ENCODE measurements at regions not wholly inside any gene's neighbourhood (a gene's known extent, or its start where the extent isn't known, plus 50 kb on each side); places are given as distances from the start of the nearest gene placed in this dataset.
"Not testable (repeated sequence)": the region's sequence is repeated elsewhere in the genome, so short reads cannot be mapped to it uniquely, and the experiment has no call there.

- H3K36me3 ChIP-seq (ENCODE audit: control insufficient read depth in 2 of 2, extremely low read depth in 1 of 2, insufficient read depth in 2 of 2, low read length in 2 of 2); DNase-seq (ENCODE audit: low read depth, low spot score); H3K4me2 ChIP-seq (ENCODE audit: control insufficient read depth, extremely low read depth, insufficient read depth, low read depth, low read length); H3K9me1 ChIP-seq (ENCODE audit: control insufficient read depth, extremely low read depth, insufficient read depth, low read length); H3K9me3 ChIP-seq (ENCODE audit: control insufficient read depth, low read depth, low read length); H3K27ac ChIP-seq (ENCODE audit: control insufficient read depth, insufficient read depth, low read length); H2AFZ ChIP-seq (ENCODE audit: control insufficient read depth, low read length); dilution Hi-C loops (cut with MboI; ENCODE audit: extremely low pct_ligation_motif_present, low sequenced_read_pairs); H3K79me2 ChIP-seq (ENCODE audit: control insufficient read depth, insufficient read depth, low read length); H3K4me1 ChIP-seq (ENCODE audit: control insufficient read depth, extremely low read depth, insufficient read depth, low read length); H3K27me3 ChIP-seq (ENCODE audit: control insufficient read depth, extremely low read depth, insufficient read depth, low read length); H3K9ac ChIP-seq (ENCODE audit: control insufficient read depth, extremely low read depth, insufficient read depth, low read length); H4K20me1 ChIP-seq (ENCODE audit: control insufficient read depth, extremely low read depth, insufficient read depth, low read length); FAIRE-seq; H3K4me3 ChIP-seq (ENCODE audit: control insufficient read depth in 2 of 3, extremely low read depth in 1 of 3, insufficient read depth in 2 of 3, low read depth in 1 of 3, low read length in 3 of 3): not testable (repeated sequence)
Measured at GRCh38 chr17:27030552-27030951, 263.4 kb upstream of the WSB1 start.

- no peak for TF ChIP-seq CTCF (optimal IDR thresholded peaks at IDR 0.05 in 1 of 3, IDR thresholded peaks at IDR 0.05 in 1 of 3, conservative IDR thresholded peaks at IDR 0.05 in 1 of 3; ENCODE audit: extremely low read depth in 1 of 3, insufficient read depth in 2 of 3, low read length in 3 of 3)
- TF ChIP-seq EZH2 (IDR thresholded peaks at IDR 0.05; ENCODE audit: low read length) = no peak
- H3K4me1 ChIP-seq (ENCODE audit: control insufficient read depth, extremely low read depth, insufficient read depth, low read length) = no peaks in the 10 kb centered on the region
- FAIRE-seq (no peak), DNase-seq (ENCODE audit: low read depth, low spot score) (no peak)
- H3K27ac ChIP-seq (ENCODE audit: control insufficient read depth, insufficient read depth, low read length) = no peak overlapping the region
- H2AFZ ChIP-seq (ENCODE audit: control insufficient read depth, low read length) = no peak overlapping the region
- H3K9me1 ChIP-seq (ENCODE audit: control insufficient read depth, extremely low read depth, insufficient read depth, low read length) = no peaks in the 10 kb centered on the region
- H3K9me3 ChIP-seq (ENCODE audit: control insufficient read depth, low read depth, low read length) = no peaks in the 10 kb centered on the region
- no peak overlapping the region for H3K4me2 ChIP-seq (ENCODE audit: control insufficient read depth, extremely low read depth, insufficient read depth, low read depth, low read length)
- H3K36me3 ChIP-seq (ENCODE audit: control insufficient read depth in 2 of 2, extremely low read depth in 1 of 2, insufficient read depth in 2 of 2, low read length in 2 of 2) = no peaks in the 10 kb centered on the region
- H3K27me3 ChIP-seq (ENCODE audit: control insufficient read depth, extremely low read depth, insufficient read depth, low read length) = no peaks in the 10 kb centered on the region
- no peak overlapping the region for H3K4me3 ChIP-seq (ENCODE audit: control insufficient read depth in 2 of 3, extremely low read depth in 1 of 3, insufficient read depth in 2 of 3, low read depth in 1 of 3, low read length in 3 of 3)
- no peaks in the 10 kb centered on the region for H4K20me1 ChIP-seq (ENCODE audit: control insufficient read depth, extremely low read depth, insufficient read depth, low read length)
- no peak overlapping the region for H3K9ac ChIP-seq (ENCODE audit: control insufficient read depth, extremely low read depth, insufficient read depth, low read length)
- no peaks in the 10 kb centered on the region for H3K79me2 ChIP-seq (ENCODE audit: control insufficient read depth, insufficient read depth, low read length)
- dilution Hi-C loops (cut with MboI; ENCODE audit: extremely low pct_ligation_motif_present, low sequenced_read_pairs) = no loop called here
Measured at GRCh38 chr17:27038676-27039075, 255.2 kb upstream of the WSB1 start.

GRCh38 chr17:27045039-27045438 lies 248.9 kb upstream of the WSB1 start:
- H3K9ac ChIP-seq (ENCODE audit: control insufficient read depth, extremely low read depth, insufficient read depth, low read length); FAIRE-seq; H2AFZ ChIP-seq (ENCODE audit: control insufficient read depth, low read length); H3K9me3 ChIP-seq (ENCODE audit: control insufficient read depth, low read depth, low read length); H3K4me3 ChIP-seq (ENCODE audit: control insufficient read depth in 2 of 3, extremely low read depth in 1 of 3, insufficient read depth in 2 of 3, low read depth in 1 of 3, low read length in 3 of 3); dilution Hi-C loops (cut with MboI; ENCODE audit: extremely low pct_ligation_motif_present, low sequenced_read_pairs); DNase-seq (ENCODE audit: low read depth, low spot score); H4K20me1 ChIP-seq (ENCODE audit: control insufficient read depth, extremely low read depth, insufficient read depth, low read length); H3K79me2 ChIP-seq (ENCODE audit: control insufficient read depth, insufficient read depth, low read length); H3K9me1 ChIP-seq (ENCODE audit: control insufficient read depth, extremely low read depth, insufficient read depth, low read length); H3K27me3 ChIP-seq (ENCODE audit: control insufficient read depth, extremely low read depth, insufficient read depth, low read length); H3K27ac ChIP-seq (ENCODE audit: control insufficient read depth, insufficient read depth, low read length); H3K4me2 ChIP-seq (ENCODE audit: control insufficient read depth, extremely low read depth, insufficient read depth, low read depth, low read length); H3K36me3 ChIP-seq (ENCODE audit: control insufficient read depth in 2 of 2, extremely low read depth in 1 of 2, insufficient read depth in 2 of 2, low read length in 2 of 2); H3K4me1 ChIP-seq (ENCODE audit: control insufficient read depth, extremely low read depth, insufficient read depth, low read length): not testable (repeated sequence)

Measured in keratinocyte (primary cell).